HG02623 (cell line): ENCODE measurements at regions not wholly inside any gene's neighbourhood (a gene's known extent, or its start where the extent isn't known, plus 50 kb on each side); places are given as distances from the start of the nearest gene placed in this dataset.
A peak's percentile ranks its signal among the peaks of the same experiment; 100 is the strongest.

Source experiments
- ATAC-seq: cut with Tn5 transposase; IDR thresholded peaks from one replicate; pipeline ENCODE4 v1.9.1; 2021; ENCODE audit warnings: moderate library complexity; ENCODE audit not compliant: unreplicated experiment

GRCh38 chr1:221150996-221151395 lies 271.8 kb downstream of the HLX start:
- no peak for ATAC-seq

- ATAC-seq: no peak
Measured at GRCh38 chr1:221154932-221155331, 275.7 kb downstream of the HLX start.

GRCh38 chr1:221157026-221157761 lies 278.0 kb downstream of the HLX start:
- peak; percentile 95 for ATAC-seq

GRCh38 chr1:221159608-221160007 lies 280.4 kb downstream of the HLX start:
- ATAC-seq: no peak

- ATAC-seq: no peak
Measured at GRCh38 chr1:221161571-221162041, 282.4 kb downstream of the HLX start.

- no peak for ATAC-seq
Measured at GRCh38 chr1:221162352-221162751, 283.1 kb downstream of the HLX start.

GRCh38 chr1:221162939-221163338 lies 283.7 kb downstream of the HLX start:
- no peak for ATAC-seq

GRCh38 chr1:221164029-221164428 lies 284.8 kb downstream of the HLX start:
- ATAC-seq: no peak

- ATAC-seq: no peak
Measured at GRCh38 chr1:221164951-221165838, 286.0 kb downstream of the HLX start.

GRCh38 chr1:221165839-221166500 lies 286.7 kb downstream of the HLX start:
- ATAC-seq: no peak

GRCh38 chr1:221166559-221167318 lies 287.5 kb downstream of the HLX start:
- peak; percentile 79 for ATAC-seq

GRCh38 chr1:221169447-221169889 lies 290.2 kb downstream of the HLX start:
- no peak for ATAC-seq

GRCh38 chr1:221170171-221170570 lies 290.9 kb downstream of the HLX start:
- ATAC-seq: no peak

- ATAC-seq: no peak
Measured at GRCh38 chr1:221171768-221172167, 292.5 kb downstream of the HLX start.

GRCh38 chr1:221172841-221173240 lies 293.6 kb downstream of the HLX start:
- no peak for ATAC-seq

- no peak for ATAC-seq
Measured at GRCh38 chr1:221174330-221174993, 295.2 kb downstream of the HLX start.

- no peak for ATAC-seq
Measured at GRCh38 chr1:221175249-221175648, 296.0 kb downstream of the HLX start.

- no peak for ATAC-seq
Measured at GRCh38 chr1:221180704-221181368, 301.6 kb downstream of the HLX start.

- ATAC-seq: no peak
Measured at GRCh38 chr1:221182791-221183533, 303.7 kb downstream of the HLX start.
